GM13977 (cell line): ENCODE measurements at regions not wholly inside any gene's neighbourhood (a gene's known extent, or its start where the extent isn't known, plus 50 kb on each side); places are given as distances from the start of the nearest gene placed in this dataset.

Experiments
- DNase-seq: peaks from one replicate; pipeline ENCODE4 v3.0.0; 2012; ENCODE audit warnings: low spot score
- CTCF ChIP-seq: IDR thresholded peaks from 2 replicates; pipeline ENCODE4 v1.5.1; 2012; ENCODE audit warnings: mild to moderate bottlenecking, control low read depth; ENCODE audit not compliant: insufficient read depth; ENCODE audit errors: extremely low read depth, missing control alignments
- in situ Hi-C: fragments of 300-500 bp; cut with MboI; formaldehyde crosslinking; loops from one replicate; pipeline ENCODE4 v1.12.0; 2022; ENCODE audit warnings: low sequenced_read_pairs, low pct_unique_long_range_greater_than_20kb, mixed read lengths, inconsistent platforms; ENCODE audit not compliant: unreplicated experiment

DNA sequence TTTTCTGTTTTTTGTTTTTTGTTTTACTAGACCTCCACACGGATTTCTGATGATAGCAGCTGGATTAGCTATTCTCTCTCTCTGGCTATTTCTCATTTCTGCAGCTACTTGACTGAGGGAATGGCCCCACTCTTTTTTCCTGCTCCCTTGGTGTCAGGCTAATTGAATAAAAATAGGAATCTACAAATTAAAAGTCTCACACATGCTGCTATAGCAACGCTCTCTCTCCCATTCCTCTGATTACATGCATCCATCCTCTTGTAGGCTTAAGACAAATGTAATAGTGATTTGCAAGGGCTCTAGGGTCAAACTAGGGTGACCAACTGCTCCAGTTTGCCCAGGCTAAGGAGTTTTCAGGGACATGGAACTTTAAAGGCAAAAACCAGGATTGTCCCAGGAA lies 221.8 kb downstream of the PHLDA1 start:
- in situ Hi-C loops, result no loop called here
- TF ChIP-seq CTCF, result no peak
- no peak for DNase-seq

DNA sequence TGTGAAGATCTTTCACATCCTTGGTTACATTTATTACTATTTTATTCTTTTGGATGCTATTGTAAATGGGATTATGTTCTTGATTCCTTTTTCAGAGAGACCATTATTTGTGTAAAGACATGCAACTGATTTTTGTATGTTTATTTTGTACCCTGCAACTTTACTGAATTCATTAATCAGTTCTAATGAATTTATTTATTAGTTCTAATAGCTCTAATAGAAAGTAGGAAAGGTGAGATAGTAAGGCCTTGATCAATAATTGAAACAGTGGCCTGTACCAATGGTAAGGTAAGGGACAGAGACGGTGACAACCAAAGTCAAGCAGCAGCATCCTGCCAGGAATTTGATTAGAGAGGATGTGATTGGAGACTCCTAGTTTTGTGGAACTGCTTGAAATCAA lies 224.1 kb downstream of the PHLDA1 start:
- in situ Hi-C loops, result no loop called here
- TF ChIP-seq CTCF, result no peak
- DNase-seq, result no peak

DNA sequence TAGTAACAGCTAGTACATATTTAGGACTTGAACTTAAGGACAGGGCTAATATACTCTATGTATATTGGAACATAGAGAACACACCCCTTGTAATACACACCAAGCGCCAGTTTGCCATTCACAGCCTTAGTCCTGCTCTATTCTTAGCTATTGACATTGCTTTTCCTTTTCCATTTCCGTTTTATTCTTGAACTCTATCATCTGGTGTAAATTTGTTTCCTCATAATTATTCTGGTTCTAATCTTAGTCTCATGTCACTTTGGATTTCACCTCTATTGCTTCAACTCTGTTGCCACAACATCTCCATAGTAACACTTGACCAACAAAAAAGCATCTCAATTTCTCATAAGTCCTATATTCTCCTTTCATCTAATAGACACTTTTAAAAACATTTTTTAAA lies 225.7 kb downstream of the PHLDA1 start:
- in situ Hi-C loops, result no loop called here
- no peak for DNase-seq
- no peak for TF ChIP-seq CTCF

DNA sequence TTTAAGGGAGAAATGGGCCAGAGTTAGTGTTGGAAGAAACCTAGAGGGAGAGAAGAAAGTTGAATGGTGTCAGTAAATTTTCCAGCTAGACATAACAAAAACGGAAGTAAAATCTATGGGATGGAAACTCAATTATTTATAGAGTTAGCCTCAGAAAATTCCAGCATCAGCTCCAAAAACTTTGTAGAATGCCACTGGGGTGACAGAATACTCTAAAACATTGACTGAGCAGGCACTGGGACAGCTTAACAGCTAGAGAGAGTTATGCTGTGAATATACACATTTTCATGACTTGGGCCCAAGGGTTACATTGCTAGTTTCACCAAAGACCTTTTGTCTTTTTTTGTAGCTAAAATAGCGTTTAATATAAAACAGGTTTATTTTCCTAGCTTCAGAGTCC lies 226.3 kb downstream of the PHLDA1 start:
- DNase-seq, result no peak
- in situ Hi-C loops, result no loop called here
- no peak for TF ChIP-seq CTCF

DNA sequence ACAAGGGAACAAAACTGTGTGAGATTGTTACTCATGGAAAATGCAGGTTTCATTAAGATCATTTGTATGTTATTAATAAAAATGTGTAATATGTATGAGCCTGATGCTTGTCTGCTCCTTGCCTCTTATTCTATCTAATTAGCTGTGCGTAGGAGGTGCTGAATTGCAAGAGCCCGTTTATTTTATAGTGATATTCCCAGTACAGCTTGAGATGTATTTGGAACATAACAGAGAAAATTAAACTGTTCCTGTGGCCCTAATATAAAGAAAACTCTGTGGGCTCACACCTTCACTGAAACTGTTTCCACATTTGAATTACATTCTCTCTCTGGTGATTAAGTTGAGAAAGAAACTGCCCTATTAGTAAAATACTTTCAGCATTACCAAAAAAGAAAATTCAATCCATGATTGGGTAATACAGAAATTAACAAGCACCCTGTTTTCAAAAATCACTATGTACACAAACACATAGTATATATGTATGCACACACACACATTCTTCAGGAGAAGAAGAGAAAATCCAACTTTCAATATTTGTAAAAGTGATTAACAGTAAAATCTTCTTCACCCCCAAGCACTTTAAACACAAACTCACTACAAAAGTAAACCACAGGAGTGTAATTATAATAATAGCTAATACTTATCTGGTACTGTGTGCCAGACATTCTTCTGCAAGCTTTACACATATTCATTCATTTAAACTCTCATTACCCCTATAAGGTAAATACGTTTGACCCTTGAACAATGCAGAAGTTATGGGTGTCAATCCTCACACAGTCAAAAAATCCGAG lies 233.2 kb downstream of the PHLDA1 start:
- TF ChIP-seq CTCF, result no peak
- no peak for DNase-seq
- in situ Hi-C loops, result no loop called here

DNA sequence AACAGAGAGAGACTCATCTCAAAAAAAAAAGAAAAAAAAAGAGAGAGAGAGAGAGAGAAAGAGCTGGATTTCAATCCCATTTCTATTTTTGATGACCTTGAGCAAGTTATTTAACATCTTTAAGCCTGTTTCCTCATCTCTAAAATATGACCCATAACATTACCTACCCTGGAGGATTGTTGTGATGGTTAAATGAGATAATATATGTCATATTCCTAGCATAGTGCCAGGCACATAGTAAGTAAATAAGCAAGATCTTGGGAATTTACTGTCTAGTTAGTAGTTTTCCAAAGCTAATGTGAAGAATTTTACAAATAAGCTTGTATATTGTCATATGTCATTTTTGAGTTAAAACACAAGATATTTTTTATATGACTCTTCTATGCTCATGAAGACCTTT lies 236.5 kb downstream of the PHLDA1 start:
- in situ Hi-C loops, result no loop called here

More for the DNA sequence above, 236.5 kb downstream of the PHLDA1 start:
- TF ChIP-seq CTCF, result no peak
- no peak for DNase-seq
